K562 (cell line): ENCODE measurements at regions not wholly inside any gene's neighbourhood (a gene's known extent, or its start where the extent isn't known, plus 50 kb on each side); places are given as distances from the start of the nearest gene placed in this dataset.

Experiments
- ATAC-seq: fragments of 200-7000 bp; cut with Tn5 transposase; 3 replicates; pipeline ENCODE4 v1.9.1; 2020; ENCODE audit warnings: moderate library complexity
- BruUV-seq: library from RNA; stranded (reverse); fragments of 400-500 nt; replicated peaks from 2 replicates; lab custom pipeline; 2021; lab: Mats Ljungman, UMichigan
- CTCF ChIA-PET: fragments of 300-600 bp; formaldehyde crosslinking; extraction: SDS; loops from one replicate; lab custom pipeline; 2021; ENCODE audit warnings: low intra/inter-chr PET ratio; lab: Yijun Ruan, JAX
- POLR2A ChIA-PET: fragments of 300-600, 350-650 bp; sonication (Branson Sonifier 250); formaldehyde crosslinking; extraction: SDS; loops from one replicate; lab custom pipeline; 2021; ENCODE audit warnings: antibody characterized with exemption, inconsistent platforms; lab: Yijun Ruan, JAX
- DNase-seq, 4 experiments: peaks; one replicate each; pipeline versions ENCODE4 v3.0.0 to v3.0.0-alpha.2; 2011 to 2018; ENCODE audit warnings: low spot score in 3 of 4, mixed read lengths in 3 of 4; ENCODE audit errors: extremely low read depth in 1 of 4
- FAIRE-seq: peaks from 2 replicates; lab custom pipeline; 2011; peaks lifted over from hg19 to GRCh38; lab: Jason Lieb, UNC
- H2AFZ ChIP-seq: 2 replicates; pipeline ENCODE4 v1.6.0; 2011; ENCODE audit warnings: low read depth, low read length, control low read depth, inconsistent platforms
- H3K27ac ChIP-seq: fragments of 200-600 bp; 3 replicates; pipeline ENCODE4 v1.8.0; 2011; ENCODE audit warnings: low read depth, mild to moderate bottlenecking, control low read depth, inconsistent platforms, low read length, moderate library complexity, mixed read lengths; ENCODE audit errors: extremely low read depth
- H3K27me3 ChIP-seq, 2 experiments: fragments of 300-600 bp in 1 of 2; 2 replicates in 1 of 2; 3 replicates in 1 of 2; pipeline versions ENCODE4 v1.6.0 to v1.8.0; 2011; ENCODE audit warnings: inconsistent platforms in 2 of 2, low read length in 2 of 2, mild to moderate bottlenecking in 1 of 2, mixed read lengths in 1 of 2, moderate library complexity in 1 of 2; ENCODE audit not compliant: control insufficient read depth in 2 of 2, insufficient read depth in 2 of 2
- H3K36me3 ChIP-seq: fragments of 300-600 bp; 3 replicates; pipeline ENCODE4 v1.8.0; 2011; ENCODE audit warnings: mild to moderate bottlenecking, low read length, inconsistent platforms; ENCODE audit not compliant: control insufficient read depth, insufficient read depth
- H3K4me1 ChIP-seq, 2 experiments: fragments of 200-600 bp in 1 of 2; replicated peaks in 1 of 2; 2 replicates in 1 of 2; 3 replicates in 1 of 2; pipeline versions ENCODE4 v1.5.1 to v1.8.0; 2011; ENCODE audit warnings: inconsistent platforms in 2 of 2, low read length in 2 of 2, mild to moderate bottlenecking in 1 of 2, mixed read lengths in 1 of 2, moderate library complexity in 1 of 2; ENCODE audit not compliant: control insufficient read depth in 2 of 2, insufficient read depth in 2 of 2
- H3K4me2 ChIP-seq: 2 replicates; pipeline ENCODE4 v1.6.1; 2011; ENCODE audit warnings: low read length, control low read depth, inconsistent platforms, mixed read lengths; ENCODE audit not compliant: insufficient read depth
- H3K4me3 ChIP-seq: fragments of 200-600 bp; sonication (generic), shearing (Covaris generic); 2 replicates; pipeline ENCODE4 v1.5.1; 2016; ENCODE audit warnings: control low read depth, inconsistent platforms
- H3K79me2 ChIP-seq: fragments of 200-600 bp; 3 replicates; pipeline ENCODE4 v1.8.0; 2011; ENCODE audit warnings: low read length, inconsistent platforms; ENCODE audit not compliant: control insufficient read depth, insufficient read depth
- H3K9ac ChIP-seq, 2 experiments: 2 replicates each; pipeline versions ENCODE4 v1.6.0 to v1.6.1; 2011; ENCODE audit warnings: low read depth in 2 of 2, low read length in 2 of 2, control low read depth in 1 of 2, inconsistent platforms in 1 of 2, mild to moderate bottlenecking in 1 of 2, mixed read lengths in 1 of 2; ENCODE audit not compliant: insufficient read depth in 1 of 2
- H3K9me1 ChIP-seq: one replicate; pipeline ENCODE4 v1.6.0; 2011; ENCODE audit warnings: inconsistent platforms, mild to moderate bottlenecking, low read length, moderate library complexity; ENCODE audit not compliant: control insufficient read depth, insufficient read depth
- H3K9me3 ChIP-seq: replicated peaks from 2 replicates; pipeline ENCODE4 v1.5.1; 2011; ENCODE audit warnings: low read depth, low read length, inconsistent platforms; ENCODE audit not compliant: control insufficient read depth, insufficient read depth
- H4K20me1 ChIP-seq: replicated peaks from 2 replicates; pipeline ENCODE4 v1.6.1; 2011; ENCODE audit warnings: low read length, inconsistent platforms, mixed read lengths; ENCODE audit not compliant: control insufficient read depth, insufficient read depth
- HEY1 ChIP-seq: fragments of 250-450 bp; sonication (Bioruptor Pico); IDR thresholded peaks from 2 replicates; pipeline ENCODE4 v1.5.0; 2020; ENCODE audit warnings: mild to moderate bottlenecking, moderate library complexity, borderline replicate concordance
- HNRNPL ChIP-seq: fragments of 200-400 bp; formaldehyde crosslinking; IDR thresholded peaks from 2 replicates; pipeline ENCODE4 v1.6.1; 2017; ENCODE audit warnings: low read depth, mild to moderate bottlenecking, low read length
- ZFP1 ChIP-seq: fragments of 450-650 bp; formaldehyde crosslinking; IDR thresholded peaks from 2 replicates; pipeline ENCODE4 v1.4.0; 2020; ENCODE audit warnings: mild to moderate bottlenecking, mixed read lengths
- ZFP36 ChIP-seq: fragments of 150-350 bp; IDR thresholded peaks from 2 replicates; pipeline ENCODE4 v1.6.1; 2018; ENCODE audit warnings: low read length, low read depth; ENCODE audit not compliant: partially characterized antibody
- ZNF408 ChIP-seq: fragments of 250-450 bp; sonication (Bioruptor Pico); IDR thresholded peaks from 2 replicates; pipeline ENCODE4 v1.4.0; 2020; ENCODE audit warnings: low read depth, mild to moderate bottlenecking, moderate library complexity
- ZNF41 ChIP-seq: fragments of 250-450 bp; sonication (Bioruptor Pico); conservative IDR thresholded peaks from 2 replicates; pipeline ENCODE4 v1.4.0; 2020; ENCODE audit warnings: mild to moderate bottlenecking
- ZNF76 ChIP-seq: fragments of 250-450 bp; sonication (Bioruptor Pico); IDR thresholded peaks from 2 replicates; pipeline ENCODE4 v1.4.0; 2020; ENCODE audit warnings: mild to moderate bottlenecking, moderate library complexity, borderline replicate concordance
- ZSCAN29 ChIP-seq: fragments of 450-650 bp; IDR thresholded peaks from 2 replicates; pipeline ENCODE4 v1.6.1; 2017
- WGBS: fragments of 100-300 bp; shearing (Covaris generic); methylation state at CpG from one replicate; pipeline ENCODE4 v1.1.6; 2016; ENCODE audit warnings: low coverage, mixed read lengths; ENCODE audit not compliant: insufficient coverage; ENCODE audit errors: missing lambda C conversion rate; 5-methylcytosine and 5-hydroxymethylcytosine counted together
- in situ Hi-C: fragments of 300-500 bp; cut with MboI; formaldehyde crosslinking; loops from 4 replicates; pipeline ENCODE4 v1.15.0; 2018; ENCODE audit warnings: inconsistent platforms, mixed read lengths
- intact Hi-C: fragments of 100-400 bp; cut with micrococcal nuclease; formaldehyde crosslinking; loops from 2 replicates; pipeline ENCODE4 v1.14.2; 2022
- TF ChIP-seq, protein P1 (sequence below): sonication (generic); formaldehyde crosslinking; IDR thresholded peaks from 2 replicates; pipeline ENCODE4 v1.9.0; 2022; ENCODE audit warnings: mild to moderate bottlenecking, missing genetic modification reagents
- TF ChIP-seq, protein P2 (sequence below): sonication (generic); formaldehyde crosslinking; IDR thresholded peaks from 2 replicates; pipeline ENCODE4 v1.8.1; 2023; ENCODE audit warnings: mild to moderate bottlenecking, missing genetic modification reagents
- TF ChIP-seq, protein P3 (sequence below): fragments of 250-450 bp; sonication (Bioruptor Pico); IDR thresholded peaks from 2 replicates; pipeline ENCODE4 v1.5.0; 2021

DNA sequence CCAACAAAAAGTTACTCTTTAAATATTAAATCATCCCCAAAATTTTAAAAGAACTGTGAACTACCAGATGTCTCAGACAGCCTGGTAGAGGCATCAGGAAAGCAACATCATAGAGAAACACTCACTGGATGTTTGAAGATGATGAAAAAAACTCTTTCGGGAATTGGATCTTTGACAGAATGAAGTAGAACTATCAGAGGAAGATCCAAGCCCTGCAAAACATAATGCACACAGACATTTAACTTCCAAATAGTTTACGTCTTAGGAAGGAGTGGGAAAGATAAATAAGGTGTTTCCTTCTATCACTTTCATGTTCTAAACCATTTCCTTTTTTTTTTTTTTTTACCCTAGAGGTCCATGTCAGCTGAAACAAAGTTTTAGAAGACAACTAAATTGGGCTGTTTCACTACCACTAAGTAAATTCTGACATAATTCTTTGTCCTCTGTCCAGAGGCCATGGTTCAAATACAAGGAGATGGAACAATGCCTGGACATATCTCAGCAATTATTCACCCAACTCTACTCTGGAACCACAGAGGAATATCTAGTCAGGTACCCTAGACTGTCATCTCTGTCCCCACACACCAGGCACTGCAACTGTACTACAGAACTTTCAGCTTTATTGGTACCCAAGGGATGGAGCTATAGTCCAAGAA, 217.7 kb upstream of the INTU start:
- WGBS = 0% methylated on average over 2 of the region's 2 CpGs
- BruUV-seq = no TSS peak

More for the DNA sequence above, 217.7 kb upstream of the INTU start:
- ATAC-seq = no peak
- H3K27me3 ChIP-seq = no peaks in the 10 kb centered on the region; a peak in 1 of 5 replicates
- POLR2A ChIA-PET = no interaction called here
- no peaks in the 10 kb centered on the region for H3K9me3 ChIP-seq
- no peaks in the 10 kb centered on the region for H3K4me1 ChIP-seq
- TF ChIP-seq HEY1 = no peak
- TF ChIP-seq, protein P1, sequence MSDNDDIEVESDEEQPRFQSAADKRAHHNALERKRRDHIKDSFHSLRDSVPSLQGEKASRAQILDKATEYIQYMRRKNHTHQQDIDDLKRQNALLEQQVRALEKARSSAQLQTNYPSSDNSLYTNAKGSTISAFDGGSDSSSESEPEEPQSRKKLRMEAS (CRISPR knock-in tag) = no peak
- TF ChIP-seq, protein P2, sequence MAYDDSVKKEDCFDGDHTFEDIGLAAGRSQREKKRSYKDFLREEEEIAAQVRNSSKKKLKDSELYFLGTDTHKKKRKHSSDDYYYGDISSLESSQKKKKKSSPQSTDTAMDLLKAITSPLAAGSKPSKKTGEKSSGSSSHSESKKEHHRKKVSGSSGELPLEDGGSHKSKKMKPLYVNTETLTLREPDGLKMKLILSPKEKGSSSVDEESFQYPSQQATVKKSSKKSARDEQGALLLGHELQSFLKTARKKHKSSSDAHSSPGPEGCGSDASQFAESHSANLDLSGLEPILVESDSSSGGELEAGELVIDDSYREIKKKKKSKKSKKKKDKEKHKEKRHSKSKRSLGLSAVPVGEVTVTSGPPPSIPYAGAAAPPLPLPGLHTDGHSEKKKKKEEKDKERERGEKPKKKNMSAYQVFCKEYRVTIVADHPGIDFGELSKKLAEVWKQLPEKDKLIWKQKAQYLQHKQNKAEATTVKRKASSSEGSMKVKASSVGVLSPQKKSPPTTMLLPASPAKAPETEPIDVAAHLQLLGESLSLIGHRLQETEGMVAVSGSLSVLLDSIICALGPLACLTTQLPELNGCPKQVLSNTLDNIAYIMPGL (CRISPR knock-in tag) = no peak
- no peak for TF ChIP-seq HNRNPL
- TF ChIP-seq ZNF41 (CRISPR knock-in tag) = no peak
- TF ChIP-seq ZNF76 (CRISPR knock-in tag) = no peak
- TF ChIP-seq ZFP1 (CRISPR knock-in tag) = no peak
- TF ChIP-seq, protein P3, sequence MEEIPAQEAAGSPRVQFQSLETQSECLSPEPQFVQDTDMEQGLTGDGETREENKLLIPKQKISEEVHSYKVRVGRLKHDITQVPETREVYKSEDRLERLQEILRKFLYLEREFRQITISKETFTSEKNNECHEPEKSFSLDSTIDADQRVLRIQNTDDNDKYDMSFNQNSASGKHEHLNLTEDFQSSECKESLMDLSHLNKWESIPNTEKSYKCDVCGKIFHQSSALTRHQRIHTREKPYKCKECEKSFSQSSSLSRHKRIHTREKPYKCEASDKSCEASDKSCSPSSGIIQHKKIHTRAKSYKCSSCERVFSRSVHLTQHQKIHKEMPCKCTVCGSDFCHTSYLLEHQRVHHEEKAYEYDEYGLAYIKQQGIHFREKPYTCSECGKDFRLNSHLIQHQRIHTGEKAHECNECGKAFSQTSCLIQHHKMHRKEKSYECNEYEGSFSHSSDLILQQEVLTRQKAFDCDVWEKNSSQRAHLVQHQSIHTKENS = no peak
- no peak for TF ChIP-seq ZFP36
- no peak for TF ChIP-seq ZSCAN29
- TF ChIP-seq ZNF408 (CRISPR knock-in tag) = no peak
- TF ChIP-seq, all 486 proteins: peak for 0
- Histone ChIP-seq H2AFZ (no peak overlapping the region), H4K20me1 (no peaks in the 10 kb centered on the region), H3K27ac (no peak overlapping the region), H3K4me3 (no peak overlapping the region), H3K4me2 (no peak overlapping the region), H3K9me1 (no peaks in the 10 kb centered on the region), H3K36me3 (no peaks in the 10 kb centered on the region), H3K9ac (no peak overlapping the region), H3K79me2 (no peaks in the 10 kb centered on the region)
- DNase-seq (no peak), FAIRE-seq (no peak)
- intact Hi-C loops = no loop called here
- CTCF ChIA-PET = no interaction called here
- in situ Hi-C loops = no loop called here
